SU-DHL-6 (cell line): ENCODE measurements at regions not wholly inside any gene's neighbourhood (a gene's known extent, or its start where the extent isn't known, plus 50 kb on each side); places are given as distances from the start of the nearest gene placed in this dataset.

Source experiments
- H2AFZ ChIP-seq: fragments of 200-600 bp; sonication (generic); 2 replicates; pipeline ENCODE4 v1.6.1; 2014; ENCODE audit warnings: low read depth, mild to moderate bottlenecking, moderate library complexity, mixed read lengths, antibody characterized with exemption, low read length; ENCODE audit not compliant: severe bottlenecking
- H3F3A ChIP-seq: fragments of 200-600 bp; shearing (Covaris generic); 2 replicates; pipeline ENCODE4 v1.6.0; 2016; ENCODE audit warnings: antibody characterized with exemption, mild to moderate bottlenecking; ENCODE audit not compliant: insufficient read depth
- H3K27ac ChIP-seq: fragments of 200-600 bp; sonication (generic); 2 replicates; pipeline ENCODE4 v1.5.1; 2016; ENCODE audit warnings: low read depth, mild to moderate bottlenecking, low read length, moderate library complexity, mixed read lengths
- H3K27me3 ChIP-seq: fragments of 200-600 bp; sonication (generic), shearing (Covaris generic); 2 replicates; pipeline ENCODE4 v1.6.0; 2014; ENCODE audit warnings: mild to moderate bottlenecking, low read length
- H3K36me3 ChIP-seq: fragments of 200-600 bp; sonication (generic); 2 replicates; pipeline ENCODE4 v1.6.1; 2014; ENCODE audit warnings: mild to moderate bottlenecking, low read length, mixed read lengths
- H3K4me2 ChIP-seq: fragments of 300-600, 200-600 bp; shearing (Covaris generic), sonication (generic); 2 replicates; pipeline ENCODE4 v1.6.0; 2014; ENCODE audit warnings: low read length, low read depth, mild to moderate bottlenecking; ENCODE audit not compliant: poor library complexity, severe bottlenecking
- H3K4me3 ChIP-seq: fragments of 200-600 bp; sonication (generic); 2 replicates; pipeline ENCODE4 v1.5.1; 2014; ENCODE audit warnings: antibody characterized with exemption, low read length, mild to moderate bottlenecking, mixed read lengths; ENCODE audit not compliant: insufficient read depth, poor library complexity, severe bottlenecking
- H3K79me2 ChIP-seq: fragments of 200-600 bp; sonication (generic); 2 replicates; pipeline ENCODE4 v1.6.1; 2014; ENCODE audit warnings: mild to moderate bottlenecking, low read length, moderate library complexity; ENCODE audit not compliant: insufficient read depth
- H3K9ac ChIP-seq: fragments of 200-600 bp; sonication (generic); 2 replicates; pipeline ENCODE4 v1.7.0; 2014; ENCODE audit warnings: mild to moderate bottlenecking, low read length
- H3K9me2 ChIP-seq: fragments of 200-600 bp; sonication (generic); replicated peaks from 2 replicates; pipeline ENCODE4 v1.6.1; 2014; ENCODE audit warnings: low read length; ENCODE audit not compliant: insufficient read depth
- H3K9me3 ChIP-seq: fragments of 200-600 bp; sonication (generic); 2 replicates; pipeline ENCODE4 v1.6.1; 2014; ENCODE audit warnings: low read length, mixed read lengths; ENCODE audit not compliant: insufficient read depth
- H4K20me1 ChIP-seq: fragments of 200-600 bp; sonication (generic); 2 replicates; pipeline ENCODE4 v1.6.1; 2014; ENCODE audit warnings: low read depth, mild to moderate bottlenecking, antibody characterized with exemption, low read length, moderate library complexity, mixed read lengths
- EZH2phosphoT487 ChIP-seq: fragments of 200-600 bp; sonication (generic), shearing (Covaris generic); conservative IDR thresholded peaks from 2 replicates; pipeline ENCODE4 v1.6.1; 2018; ENCODE audit warnings: mild to moderate bottlenecking, antibody characterized with exemption, low read length, moderate library complexity, mixed read lengths
- TF ChIP-seq, protein P1 (sequence below): fragments of 200-600 bp; sonication (generic); IDR thresholded peaks from one replicate; pipeline ENCODE4 v1.5.1; 2017; ENCODE audit warnings: antibody characterized with exemption, mild to moderate bottlenecking, low read length, moderate library complexity; ENCODE audit not compliant: insufficient read depth, poor library complexity, severe bottlenecking

DNA sequence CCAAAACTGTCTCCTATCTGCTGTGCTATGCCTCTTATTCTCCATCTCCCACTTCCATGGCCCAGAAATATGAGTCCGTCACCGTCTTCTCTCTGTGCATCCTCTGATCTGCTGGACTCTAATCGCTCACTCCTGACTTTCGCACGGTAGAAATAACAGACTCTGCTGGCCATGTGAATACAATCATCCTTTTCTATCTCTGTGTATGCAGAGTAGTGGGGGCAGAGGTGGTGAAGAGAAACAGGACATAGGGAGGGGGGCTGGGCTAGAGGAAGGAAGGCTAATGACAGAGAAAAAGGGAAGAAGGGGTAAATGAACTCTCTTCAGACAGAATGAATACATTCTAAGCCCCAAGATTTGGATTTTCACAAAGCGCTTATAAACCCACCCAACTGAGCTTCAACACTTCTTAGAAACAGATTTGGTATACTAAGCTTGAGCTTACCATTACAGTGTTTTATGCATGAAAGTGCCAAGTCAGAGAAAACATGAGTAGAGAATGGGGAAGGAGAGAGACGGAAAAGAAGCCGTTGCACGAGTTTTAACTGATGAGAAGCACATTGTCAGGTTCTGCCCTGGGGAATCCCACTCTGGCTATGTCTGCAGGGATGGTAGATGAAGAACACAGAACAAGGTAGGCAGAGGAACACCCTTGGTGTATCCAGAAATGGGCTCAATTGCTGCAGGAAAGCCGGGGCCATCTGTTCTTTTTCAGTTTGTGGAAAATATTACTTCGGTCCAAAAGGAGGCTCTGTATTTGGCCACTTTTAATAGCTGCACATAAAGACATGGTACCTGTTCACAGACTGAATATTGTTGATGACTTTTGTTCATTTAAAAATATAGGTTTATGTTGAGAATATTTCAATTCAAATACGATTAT lies 324.7 kb downstream of the ETS1 start:
- H3K4me3 ChIP-seq, result no peak overlapping the region
- H2AFZ ChIP-seq, result no peak overlapping the region

GRCh38 chr11:128261011-128261421 lies 326.3 kb downstream of the ETS1 start:
- no peaks in the 10 kb centered on the region for H4K20me1 ChIP-seq
- H3K4me2 ChIP-seq, result no peak overlapping the region
- no peak overlapping the region for H3K27ac ChIP-seq
- H3F3A ChIP-seq, result no peaks in the 10 kb centered on the region
- H3K79me2 ChIP-seq, result no peaks in the 10 kb centered on the region
- no peak for TF ChIP-seq EZH2phosphoT487
- TF ChIP-seq, protein P1, sequence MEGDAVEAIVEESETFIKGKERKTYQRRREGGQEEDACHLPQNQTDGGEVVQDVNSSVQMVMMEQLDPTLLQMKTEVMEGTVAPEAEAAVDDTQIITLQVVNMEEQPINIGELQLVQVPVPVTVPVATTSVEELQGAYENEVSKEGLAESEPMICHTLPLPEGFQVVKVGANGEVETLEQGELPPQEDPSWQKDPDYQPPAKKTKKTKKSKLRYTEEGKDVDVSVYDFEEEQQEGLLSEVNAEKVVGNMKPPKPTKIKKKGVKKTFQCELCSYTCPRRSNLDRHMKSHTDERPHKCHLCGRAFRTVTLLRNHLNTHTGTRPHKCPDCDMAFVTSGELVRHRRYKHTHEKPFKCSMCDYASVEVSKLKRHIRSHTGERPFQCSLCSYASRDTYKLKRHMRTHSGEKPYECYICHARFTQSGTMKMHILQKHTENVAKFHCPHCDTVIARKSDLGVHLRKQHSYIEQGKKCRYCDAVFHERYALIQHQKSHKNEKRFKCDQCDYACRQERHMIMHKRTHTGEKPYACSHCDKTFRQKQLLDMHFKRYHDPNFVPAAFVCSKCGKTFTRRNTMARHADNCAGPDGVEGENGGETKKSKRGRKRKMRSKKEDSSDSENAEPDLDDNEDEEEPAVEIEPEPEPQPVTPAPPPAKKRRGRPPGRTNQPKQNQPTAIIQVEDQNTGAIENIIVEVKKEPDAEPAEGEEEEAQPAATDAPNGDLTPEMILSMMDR, result no peak
- no peaks in the 10 kb centered on the region for H3K9me2 ChIP-seq
- H3K27me3 ChIP-seq, result no peaks in the 10 kb centered on the region
- H3K9ac ChIP-seq, result no peak overlapping the region
- H2AFZ ChIP-seq, result no peak overlapping the region
- no peak overlapping the region for H3K4me3 ChIP-seq
- H3K9me3 ChIP-seq, result no peaks in the 10 kb centered on the region
- no peaks in the 10 kb centered on the region for H3K36me3 ChIP-seq

More for the DNA sequence above, 324.7 kb downstream of the ETS1 start:
- no peaks in the 10 kb centered on the region for H3F3A ChIP-seq
- no peaks in the 10 kb centered on the region for H3K36me3 ChIP-seq
- H3K9ac ChIP-seq, result no peak overlapping the region
- no peak for TF ChIP-seq EZH2phosphoT487
- TF ChIP-seq, protein P1, result no peak
- no peaks in the 10 kb centered on the region for H3K79me2 ChIP-seq
- H3K9me2 ChIP-seq, result no peaks in the 10 kb centered on the region
- H3K27me3 ChIP-seq, result no peaks in the 10 kb centered on the region
- no peaks in the 10 kb centered on the region for H3K9me3 ChIP-seq
- H3K27ac ChIP-seq, result no peak overlapping the region
- H4K20me1 ChIP-seq, result no peaks in the 10 kb centered on the region
- H3K4me2 ChIP-seq, result no peak overlapping the region

GRCh38 chr11:128260398-128260797 lies 327.0 kb downstream of the ETS1 start:
- Histone ChIP-seq H3K9ac (no peak overlapping the region), H4K20me1 (no peaks in the 10 kb centered on the region), H3K36me3 (no peaks in the 10 kb centered on the region), H3K9me2 (no peaks in the 10 kb centered on the region), H3K4me3 (no peak overlapping the region), H3K9me3 (no peaks in the 10 kb centered on the region), H2AFZ (no peak overlapping the region), H3K27ac (no peak overlapping the region), H3K79me2 (no peaks in the 10 kb centered on the region), H3K27me3 (no peaks in the 10 kb centered on the region), H3F3A (no peaks in the 10 kb centered on the region), H3K4me2 (no peak overlapping the region)
- TF ChIP-seq, protein P1, result no peak
- TF ChIP-seq EZH2phosphoT487, result no peak
